CD14-positive monocyte (primary cell): ENCODE measurements at regions not wholly inside any gene's neighbourhood (a gene's known extent, or its start where the extent isn't known, plus 50 kb on each side); places are given as distances from the start of the nearest gene placed in this dataset.

ENCODE experiments used
- DNase-seq, 3 donors: peaks; one replicate each; pipeline ENCODE4 v3.0.0-alpha.2; 2011 to 2022
- H2AFZ ChIP-seq: 2 replicates; pipeline ENCODE4 v1.6.0; 2012; ENCODE audit warnings: mild to moderate bottlenecking, low read depth, low read length, inconsistent platforms; ENCODE audit not compliant: insufficient read depth, poor library complexity, severe bottlenecking
- H3K27ac ChIP-seq, 2 donors: 1 replicate in 1 of 2; 2 replicates in 1 of 2; pipeline ENCODE4 v1.5.1; 2012 to 2013; ENCODE audit warnings: low read length in 2 of 2, control low read depth in 1 of 2, inconsistent platforms in 1 of 2, low read depth in 1 of 2, mild to moderate bottlenecking in 1 of 2
- H3K27me3 ChIP-seq, 2 donors: one replicate each; pipeline versions ENCODE4 v1.6.0 to v1.6.1; 2011 to 2013; ENCODE audit warnings: low read length in 2 of 2; ENCODE audit not compliant: control insufficient read depth in 2 of 2, insufficient read depth in 2 of 2
- H3K36me3 ChIP-seq, 2 donors: replicated peaks in 1 of 2; 1 replicate in 1 of 2; 2 replicates in 1 of 2; pipeline versions ENCODE4 v1.5.1 to v1.6.1; 2012 to 2013; ENCODE audit warnings: low read length in 2 of 2, control low read depth in 1 of 2, inconsistent platforms in 1 of 2, mild to moderate bottlenecking in 1 of 2; ENCODE audit not compliant: insufficient read depth in 2 of 2, control insufficient read depth in 1 of 2
- H3K4me1 ChIP-seq, 2 donors: 1 replicate in 1 of 2; 2 replicates in 1 of 2; pipeline versions ENCODE4 v1.5.1 to v1.6.1; 2012 to 2013; ENCODE audit warnings: low read length in 2 of 2, control low read depth in 1 of 2, inconsistent platforms in 1 of 2, mild to moderate bottlenecking in 1 of 2, moderate library complexity in 1 of 2; ENCODE audit not compliant: insufficient read depth in 2 of 2, control insufficient read depth in 1 of 2
- H3K4me2 ChIP-seq: replicated peaks from 2 replicates; pipeline ENCODE3; 2012; ENCODE audit warnings: low read length, moderate library complexity, mild to moderate bottlenecking; ENCODE audit not compliant: poor library complexity, severe bottlenecking; ENCODE audit errors: extremely low read depth
- H3K4me3 ChIP-seq, 3 experiments: fragments of 200-600 bp in 1 of 3; sonication (generic) in 1 of 3; replicated peaks in 1 of 3; 1 replicate in 2 of 3; 2 replicates in 1 of 3; pipeline ENCODE4 v1.5.1; 2011 to 2013; ENCODE audit warnings: low read length in 3 of 3, mild to moderate bottlenecking in 3 of 3, control low read depth in 2 of 3, low read depth in 2 of 3, inconsistent platforms in 1 of 3, moderate library complexity in 1 of 3
- H3K79me2 ChIP-seq: 2 replicates; pipeline ENCODE4 v1.6.0; 2012; ENCODE audit warnings: mild to moderate bottlenecking, control low read depth, inconsistent platforms, low read length, moderate library complexity; ENCODE audit not compliant: insufficient read depth
- H3K9ac ChIP-seq: 2 replicates; pipeline ENCODE4 v1.6.0; 2017; ENCODE audit warnings: low read length, mild to moderate bottlenecking; ENCODE audit not compliant: insufficient read depth, poor library complexity, severe bottlenecking
- H3K9me3 ChIP-seq, 2 donors: replicated peaks in 1 of 2; 1 replicate in 1 of 2; 2 replicates in 1 of 2; pipeline versions ENCODE4 v1.5.1 to v1.6.1; 2012 to 2013; ENCODE audit warnings: low read length in 2 of 2, control low read depth in 1 of 2; ENCODE audit not compliant: control insufficient read depth in 1 of 2, insufficient read depth in 1 of 2
- H4K20me1 ChIP-seq: 2 replicates; pipeline ENCODE4 v1.6.0; 2012; ENCODE audit warnings: mild to moderate bottlenecking, low read length, control low read depth, moderate library complexity; ENCODE audit not compliant: insufficient read depth
- H3K27ac Mint-ChIP-seq, 7 donors: one replicate each; pipeline ENCODE4 v1.8.0; 2020; ENCODE audit warnings: mild to moderate bottlenecking in 7 of 7, mixed read lengths in 7 of 7, moderate library complexity in 6 of 7, inconsistent platforms in 2 of 7
- H3K27me3 Mint-ChIP-seq, 3 donors: one replicate each; pipeline ENCODE4 v1.8.0; 2021 to 2022; ENCODE audit warnings: low read depth in 3 of 3, mild to moderate bottlenecking in 3 of 3, mixed read lengths in 3 of 3, moderate library complexity in 3 of 3, inconsistent platforms in 1 of 3
- H3K36me3 Mint-ChIP-seq, 2 donors: one replicate each; pipeline ENCODE4 v1.8.0; 2020; ENCODE audit warnings: mixed read lengths in 2 of 2, inconsistent platforms in 1 of 2, mild to moderate bottlenecking in 1 of 2
- H3K4me1 Mint-ChIP-seq: one replicate; pipeline ENCODE4 v1.8.0; 2020; ENCODE audit warnings: mild to moderate bottlenecking, mixed read lengths
- H3K4me3 Mint-ChIP-seq, 2 donors: one replicate each; pipeline ENCODE4 v1.8.0; 2020; ENCODE audit warnings: mild to moderate bottlenecking in 2 of 2, mixed read lengths in 2 of 2, moderate library complexity in 1 of 2
- H3K9me3 Mint-ChIP-seq, 7 donors: one replicate each; pipeline ENCODE4 v1.8.0; 2020 to 2022; ENCODE audit warnings: mixed read lengths in 7 of 7, mild to moderate bottlenecking in 6 of 7, moderate library complexity in 6 of 7, inconsistent platforms in 2 of 7
- WGBS: methylation state at CpG from one replicate; pipeline ENCODE4 v1.1.5; 2013; ENCODE audit warnings: missing lambda C conversion rate; ENCODE audit not compliant: insufficient coverage; 5-methylcytosine and 5-hydroxymethylcytosine counted together
- intact Hi-C, 2 donors: fragments of 100-400 bp; cut with micrococcal nuclease; formaldehyde crosslinking; loops; one replicate each; pipeline versions ENCODE4 v1.15.0 to v1.15.1; 2023
- TF ChIP-seq, protein P1 (sequence below): fragments of 200-600 bp; IDR thresholded peaks from one replicate; pipeline ENCODE4 v1.8.0; 2022; ENCODE audit warnings: antibody characterized with exemption, mild to moderate bottlenecking

DNA sequence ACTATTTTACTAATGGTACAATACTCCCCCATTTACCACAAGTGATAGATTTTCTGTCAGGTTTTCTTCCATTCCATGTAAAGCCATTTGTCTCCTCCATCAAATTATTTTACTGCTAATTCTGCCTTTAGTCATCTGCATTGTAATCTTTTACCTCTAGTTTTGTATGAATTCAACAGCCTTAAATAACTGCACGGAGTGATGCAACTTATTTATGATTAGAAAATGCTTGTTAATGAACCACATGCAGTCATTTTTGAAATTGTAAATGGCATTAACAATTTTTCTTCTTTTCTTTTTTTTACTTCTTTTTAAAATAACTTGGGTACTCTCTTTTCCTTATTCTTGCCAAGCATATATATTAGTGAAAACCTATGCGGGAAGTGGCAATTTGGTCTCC lies 71.5 kb downstream of the RESF1 start:
- Mint-ChIP-seq H3K4me1 (peaks cover 12% of the 10 kb centered on the region), H3K9me3 (peaks cover 0 to 4% (median 0%) of the 10 kb centered on the region in 7 donors), H3K36me3 (no peaks in the 10 kb centered on the region), H3K4me3 (peak overlapping the region in 1 of 2 donors; percentile 6), H3K27ac (no peak overlapping the region), H3K27me3 (peaks cover 5 to 12% (median 12%) of the 10 kb centered on the region in 3 donors)
- no peaks in the 10 kb centered on the region for H3K9me3 ChIP-seq
- no peaks in the 10 kb centered on the region for H3K36me3 ChIP-seq
- no peak overlapping the region for H3K9ac ChIP-seq
- H3K27me3 ChIP-seq, result no peaks in the 10 kb centered on the region
- H3K79me2 ChIP-seq, result no peaks in the 10 kb centered on the region
- no CpG with 5 or more reads among the region's 2 CpGs for WGBS
- intact Hi-C loops, result no loop called here
- TF ChIP-seq, protein P1, sequence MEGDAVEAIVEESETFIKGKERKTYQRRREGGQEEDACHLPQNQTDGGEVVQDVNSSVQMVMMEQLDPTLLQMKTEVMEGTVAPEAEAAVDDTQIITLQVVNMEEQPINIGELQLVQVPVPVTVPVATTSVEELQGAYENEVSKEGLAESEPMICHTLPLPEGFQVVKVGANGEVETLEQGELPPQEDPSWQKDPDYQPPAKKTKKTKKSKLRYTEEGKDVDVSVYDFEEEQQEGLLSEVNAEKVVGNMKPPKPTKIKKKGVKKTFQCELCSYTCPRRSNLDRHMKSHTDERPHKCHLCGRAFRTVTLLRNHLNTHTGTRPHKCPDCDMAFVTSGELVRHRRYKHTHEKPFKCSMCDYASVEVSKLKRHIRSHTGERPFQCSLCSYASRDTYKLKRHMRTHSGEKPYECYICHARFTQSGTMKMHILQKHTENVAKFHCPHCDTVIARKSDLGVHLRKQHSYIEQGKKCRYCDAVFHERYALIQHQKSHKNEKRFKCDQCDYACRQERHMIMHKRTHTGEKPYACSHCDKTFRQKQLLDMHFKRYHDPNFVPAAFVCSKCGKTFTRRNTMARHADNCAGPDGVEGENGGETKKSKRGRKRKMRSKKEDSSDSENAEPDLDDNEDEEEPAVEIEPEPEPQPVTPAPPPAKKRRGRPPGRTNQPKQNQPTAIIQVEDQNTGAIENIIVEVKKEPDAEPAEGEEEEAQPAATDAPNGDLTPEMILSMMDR, result no peak
- no peak overlapping the region for H3K27ac ChIP-seq
- H2AFZ ChIP-seq, result no peak overlapping the region
- H3K4me3 ChIP-seq, result no peak overlapping the region
- no peak for DNase-seq
- H3K4me1 ChIP-seq, result no peaks in the 10 kb centered on the region
- no peaks in the 10 kb centered on the region for H4K20me1 ChIP-seq
- H3K4me2 ChIP-seq, result no peak overlapping the region

DNA sequence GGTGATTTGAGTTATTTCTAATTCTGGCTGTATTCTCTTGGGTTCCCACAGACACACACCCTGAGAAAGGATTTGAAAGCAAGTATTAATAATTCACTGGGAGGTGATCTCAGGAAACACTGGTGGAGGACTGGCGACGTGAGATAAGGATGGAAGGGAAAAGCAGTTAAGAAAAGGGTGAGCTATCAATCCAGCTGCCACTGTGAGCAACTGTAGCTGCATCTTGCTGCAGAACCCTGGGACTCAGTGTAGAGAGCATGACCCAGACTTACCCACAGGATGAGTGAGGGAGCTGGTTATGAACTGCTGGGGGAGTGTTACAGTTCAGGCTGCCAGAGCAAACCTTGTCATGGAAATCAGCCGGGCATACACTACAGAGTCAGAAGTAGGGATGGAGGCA lies 71.9 kb downstream of the RESF1 start:
- H2AFZ ChIP-seq, result no peak overlapping the region
- no peaks in the 10 kb centered on the region for H4K20me1 ChIP-seq
- no peaks in the 10 kb centered on the region for H3K79me2 ChIP-seq
- Mint-ChIP-seq H3K4me1 (peaks cover 12% of the 10 kb centered on the region), H3K36me3 (no peaks in the 10 kb centered on the region), H3K27me3 (peaks cover 5 to 12% (median 12%) of the 10 kb centered on the region in 3 donors), H3K9me3 (peaks cover 0 to 4% (median 0%) of the 10 kb centered on the region in 7 donors), H3K27ac (no peak overlapping the region), H3K4me3 (no peak overlapping the region)
- no peak overlapping the region for H3K27ac ChIP-seq
- no peak overlapping the region for H3K4me3 ChIP-seq
- H3K36me3 ChIP-seq, result no peaks in the 10 kb centered on the region
- no peaks in the 10 kb centered on the region for H3K4me1 ChIP-seq
- no peak for DNase-seq
- H3K27me3 ChIP-seq, result no peaks in the 10 kb centered on the region
- intact Hi-C loops, result no loop called here
- no peak overlapping the region for H3K9ac ChIP-seq
- H3K9me3 ChIP-seq, result no peaks in the 10 kb centered on the region
- TF ChIP-seq, protein P1, result no peak
- H3K4me2 ChIP-seq, result no peak overlapping the region
- 5% methylated on average over 2 of the region's 3 CpGs for WGBS
